ENCODE measurements at regions not wholly inside any gene's neighbourhood (a gene's known extent, or its start where the extent isn't known, plus 50 kb on each side); places are given as distances from the start of the nearest gene placed in this dataset.

- Histone ChIP-seq H3K9me3 (no peaks in the 10 kb centered on the region), H3K36me3 (replicated peaks in 1 of 2; ENCODE audit: insufficient read depth in 1 of 2, low read depth in 2 of 2) (no peaks in the 10 kb centered on the region), H3K27ac (no peak overlapping the region), H3K27me3 (no peaks in the 10 kb centered on the region), H3K4me1 (no peaks in the 10 kb centered on the region), H3K4me3 (no peak overlapping the region)
- DNase-seq (no peak), ATAC-seq (no peak)
- intact Hi-C loops (cut with DNase I) = no loop called here
- 70 to 78% methylated on average over 5 of the region's 5 CpGs for WGBS, 2 donors
- no peak for TF ChIP-seq CTCF (IDR thresholded peaks at IDR 0.05)
- TF ChIP-seq POLR2A (IDR thresholded peaks at IDR 0.05) = no peak
These were observed 635.7 kb upstream of the ANKRD30A start for GRCh38 chr10:36489611-36490228.

GRCh38 chr10:36489181-36489580 lies 636.2 kb upstream of the ANKRD30A start:
- H3K9me3 ChIP-seq = no peaks in the 10 kb centered on the region
- no peak overlapping the region for H3K27ac ChIP-seq
- H3K4me1 ChIP-seq = no peaks in the 10 kb centered on the region
- no peaks in the 10 kb centered on the region for H3K36me3 ChIP-seq (replicated peaks in 1 of 2; ENCODE audit: insufficient read depth in 1 of 2, low read depth in 2 of 2)
- H3K27me3 ChIP-seq = no peaks in the 10 kb centered on the region
- DNase-seq (no peak), ATAC-seq (no peak)
- intact Hi-C loops (cut with DNase I) = no loop called here
- WGBS, 2 donors = 62 to 84% methylated on average over 7 of the region's 7 CpGs
- no peak overlapping the region for H3K4me3 ChIP-seq
- TF ChIP-seq CTCF (IDR thresholded peaks at IDR 0.05) (no peak), POLR2A (IDR thresholded peaks at IDR 0.05) (no peak)

- no peaks in the 10 kb centered on the region for H3K27me3 ChIP-seq
- H3K9me3 ChIP-seq = no peaks in the 10 kb centered on the region
- no peak overlapping the region for H3K27ac ChIP-seq
- no peak for DNase-seq
- no peak for TF ChIP-seq CTCF (IDR thresholded peaks at IDR 0.05)
- no peak for TF ChIP-seq POLR2A (IDR thresholded peaks at IDR 0.05)
- ATAC-seq = no peak
- no peak overlapping the region for H3K4me3 ChIP-seq
- H3K36me3 ChIP-seq (replicated peaks in 1 of 2; ENCODE audit: insufficient read depth in 1 of 2, low read depth in 2 of 2) = no peaks in the 10 kb centered on the region
- WGBS, 2 donors = 56 to 60% methylated on average over 4 of the region's 4 CpGs
- intact Hi-C loops (cut with DNase I) = no loop called here
- H3K4me1 ChIP-seq = no peaks in the 10 kb centered on the region
These were observed 636.8 kb upstream of the ANKRD30A start for GRCh38 chr10:36488579-36488978.

- no peak for ATAC-seq
- TF ChIP-seq CTCF (IDR thresholded peaks at IDR 0.05) (no peak), POLR2A (IDR thresholded peaks at IDR 0.05) (no peak)
These were observed 646.3 kb upstream of the ANKRD30A start for GRCh38 chr10:36479073-36479472.

GRCh38 chr10:36476399-36476798 lies 649.0 kb upstream of the ANKRD30A start:
- ATAC-seq = no peak
- DNase-seq = no peak
- H3K4me3 ChIP-seq = no peak overlapping the region
- TF ChIP-seq CTCF (IDR thresholded peaks at IDR 0.05) (no peak), POLR2A (IDR thresholded peaks at IDR 0.05) (no peak)
- H3K27me3 ChIP-seq = no peaks in the 10 kb centered on the region
- H3K36me3 ChIP-seq (replicated peaks in 1 of 2; ENCODE audit: insufficient read depth in 1 of 2, low read depth in 2 of 2) = no peaks in the 10 kb centered on the region
- no peaks in the 10 kb centered on the region for H3K9me3 ChIP-seq
- 88 to 89% methylated on average over 5 of the region's 5 CpGs for WGBS, 2 donors
- no peaks in the 10 kb centered on the region for H3K4me1 ChIP-seq
- no peak overlapping the region for H3K27ac ChIP-seq
- intact Hi-C loops (cut with DNase I) = no loop called here

More at GRCh38 chr10:36479073-36479472, 646.3 kb upstream of the ANKRD30A start:
- no peak for DNase-seq
- Histone ChIP-seq H3K9me3 (no peaks in the 10 kb centered on the region), H3K27me3 (no peaks in the 10 kb centered on the region), H3K27ac (no peak overlapping the region), H3K4me3 (no peak overlapping the region), H3K36me3 (replicated peaks in 1 of 2; ENCODE audit: insufficient read depth in 1 of 2, low read depth in 2 of 2) (no peaks in the 10 kb centered on the region), H3K4me1 (no peaks in the 10 kb centered on the region)
- intact Hi-C loops (cut with DNase I) = no loop called here
